Endodermal cell (in vitro differentiated cells): ENCODE measurements at regions not wholly inside any gene's neighbourhood (a gene's known extent, or its start where the extent isn't known, plus 50 kb on each side); places are given as distances from the start of the nearest gene placed in this dataset.
A peak's percentile ranks its signal among the peaks of the same experiment; 100 is the strongest.

Experiments used
- DNase-seq: peaks from one replicate; pipeline ENCODE4 v3.0.0-alpha.2; 2017
- H3K27ac ChIP-seq: 2 replicates; pipeline ENCODE4 v1.5.1; 2013; ENCODE audit warnings: mild to moderate bottlenecking, low read depth, low read length, moderate library complexity
- H3K27me3 ChIP-seq: 2 replicates; pipeline ENCODE4 v1.6.1; 2013; ENCODE audit warnings: mild to moderate bottlenecking, low read length, moderate library complexity; ENCODE audit not compliant: insufficient read depth, control insufficient read depth, poor library complexity, severe bottlenecking
- H3K36me3 ChIP-seq: 2 replicates; pipeline ENCODE4 v1.7.0; 2013; ENCODE audit warnings: mild to moderate bottlenecking, low read length, moderate library complexity; ENCODE audit not compliant: control insufficient read depth, insufficient read depth
- H3K4me1 ChIP-seq: one replicate; pipeline ENCODE4 v1.7.0; 2013; ENCODE audit warnings: low read length; ENCODE audit not compliant: control insufficient read depth, insufficient read depth
- H3K4me3 ChIP-seq: 2 replicates; pipeline ENCODE4 v1.5.1; 2013; ENCODE audit warnings: mild to moderate bottlenecking, low read length, moderate library complexity
- H3K9ac ChIP-seq: 2 replicates; pipeline ENCODE4 v1.6.1; 2013; ENCODE audit warnings: mild to moderate bottlenecking, low read length, moderate library complexity; ENCODE audit not compliant: poor library complexity, severe bottlenecking; ENCODE audit errors: extremely low read depth
- H3K9me3 ChIP-seq: 2 replicates; pipeline ENCODE4 v1.6.1; 2013; ENCODE audit warnings: mild to moderate bottlenecking, low read length, moderate library complexity; ENCODE audit not compliant: control insufficient read depth
- H3K27ac Mint-ChIP-seq: 2 replicates; pipeline ENCODE4 v1.8.0; 2020; ENCODE audit warnings: mixed read lengths
- H3K27me3 Mint-ChIP-seq: 2 replicates; pipeline ENCODE4 v1.8.0; 2021; ENCODE audit warnings: mild to moderate bottlenecking, mixed read lengths; ENCODE audit not compliant: insufficient read depth
- H3K36me3 Mint-ChIP-seq: 2 replicates; pipeline ENCODE4 v1.8.0; 2020; ENCODE audit warnings: low read depth, mixed read lengths
- H3K4me1 Mint-ChIP-seq: 2 replicates; pipeline ENCODE4 v1.8.0; 2020; ENCODE audit warnings: mixed read lengths
- H3K4me3 Mint-ChIP-seq: 2 replicates; pipeline ENCODE4 v1.8.0; 2020; ENCODE audit warnings: mild to moderate bottlenecking, moderate library complexity, mixed read lengths
- H3K9me3 Mint-ChIP-seq: 2 replicates; pipeline ENCODE4 v1.8.0; 2020; ENCODE audit warnings: mild to moderate bottlenecking, mixed read lengths
- CTCF ChIP-seq: fragments of 200-600 bp; sonication (generic); conservative IDR thresholded peaks from 2 replicates; pipeline ENCODE4 v1.5.0; 2021; ENCODE audit warnings: antibody characterized with exemption, mild to moderate bottlenecking
- WGBS, 2 experiments: methylation state at CpG; one replicate each; pipeline versions ENCODE4 v1.1.5 to v1.1.7; 2013; ENCODE audit warnings: missing lambda C conversion rate in 2 of 2, mixed read lengths in 1 of 2; ENCODE audit not compliant: insufficient coverage in 1 of 2, insufficient read length in 1 of 2; 5-methylcytosine and 5-hydroxymethylcytosine counted together

- peaks cover 21% of the 10 kb centered on the region for H3K4me1 Mint-ChIP-seq
- peak; percentile 44 for DNase-seq
- H3K27ac ChIP-seq, result no peak overlapping the region
- no peak overlapping the region for H3K27ac Mint-ChIP-seq
- no peak overlapping the region for H3K4me3 Mint-ChIP-seq
- no peak overlapping the region for H3K4me3 ChIP-seq
- H3K36me3 Mint-ChIP-seq, result no peaks in the 10 kb centered on the region
- peaks cover 4% of the 10 kb centered on the region for H3K9me3 Mint-ChIP-seq
- peaks cover 7% of the 10 kb centered on the region for H3K9me3 ChIP-seq
- H3K4me1 ChIP-seq, result no peaks in the 10 kb centered on the region
- peaks cover 1% of the 10 kb centered on the region for H3K27me3 Mint-ChIP-seq
- H3K36me3 ChIP-seq, result no peaks in the 10 kb centered on the region
- 90 to 92% methylated on average over 9 to 10 of the region's 10 CpGs for WGBS, 2 experiments
- TF ChIP-seq CTCF, result no peak
- no peaks in the 10 kb centered on the region for H3K27me3 ChIP-seq
- H3K9ac ChIP-seq, result no peak overlapping the region
Observed at GRCh38 chr1:5648410-5649165, 343.6 kb downstream of the NPHP4 start.

GRCh38 chr1:5647234-5647633, 345.0 kb downstream of the NPHP4 start:
- Histone ChIP-seq H3K9ac (no peak overlapping the region), H3K9me3 (peaks cover 7% of the 10 kb centered on the region), H3K27ac (no peak overlapping the region), H3K36me3 (no peaks in the 10 kb centered on the region), H3K27me3 (no peaks in the 10 kb centered on the region), H3K4me1 (no peaks in the 10 kb centered on the region), H3K4me3 (peak overlapping the region; percentile 60)
- Mint-ChIP-seq H3K4me3 (no peak overlapping the region), H3K36me3 (no peaks in the 10 kb centered on the region), H3K4me1 (peaks cover 19% of the 10 kb centered on the region), H3K27ac (peak overlapping the region; percentile 93), H3K9me3 (peaks cover 4% of the 10 kb centered on the region), H3K27me3 (peaks cover 1% of the 10 kb centered on the region)
- WGBS, 2 experiments, result 75 to 82% methylated on average over 5 to 7 of the region's 7 CpGs
- TF ChIP-seq CTCF, result no peak
- peak; percentile 58 for DNase-seq

- Histone ChIP-seq H3K9ac (no peak overlapping the region), H3K4me1 (no peaks in the 10 kb centered on the region), H3K36me3 (no peaks in the 10 kb centered on the region), H3K27ac (no peak overlapping the region), H3K4me3 (peak overlapping the region; percentile 60), H3K27me3 (no peaks in the 10 kb centered on the region), H3K9me3 (peaks cover 7% of the 10 kb centered on the region)
- peak overlapping the region; percentile 93 for H3K27ac Mint-ChIP-seq
- peaks cover 4% of the 10 kb centered on the region for H3K9me3 Mint-ChIP-seq
- peak; percentile 68 for DNase-seq
- TF ChIP-seq CTCF, result no peak
- WGBS, 2 experiments, result 69 to 84% methylated on average over 6 to 7 of the region's 7 CpGs
- no peak overlapping the region for H3K4me3 Mint-ChIP-seq
- no peaks in the 10 kb centered on the region for H3K36me3 Mint-ChIP-seq
- peaks cover 19% of the 10 kb centered on the region for H3K4me1 Mint-ChIP-seq
- H3K27me3 Mint-ChIP-seq, result peaks cover 1% of the 10 kb centered on the region
Observed at GRCh38 chr1:5646486-5647149, 345.6 kb downstream of the NPHP4 start.
